ENCODE measurements at regions not wholly inside any gene's neighbourhood (a gene's known extent, or its start where the extent isn't known, plus 50 kb on each side); places are given as distances from the start of the nearest gene placed in this dataset.
A peak's percentile ranks its signal among the peaks of the same experiment; 100 is the strongest.

- Histone ChIP-seq H3K27ac (ENCODE audit: extremely low read depth, low read depth, low read length) (no peak overlapping the region), H3K9me3 (ENCODE audit: control insufficient read depth, insufficient read depth, low read depth, low read length) (no peaks in the 10 kb centered on the region), H3K4me3 (ENCODE audit: low read depth, low read length) (no peak overlapping the region), H3K36me3 (ENCODE audit: control insufficient read depth in 2 of 2, insufficient read depth in 1 of 2, low read length in 2 of 2) (no peaks in the 10 kb centered on the region), H3K4me1 (ENCODE audit: control insufficient read depth, insufficient read depth, low read length) (no peaks in the 10 kb centered on the region)
- CTCF ChIA-PET, result no interaction called here
- POLR2A ChIA-PET, result no interaction called here
- TF ChIP-seq ATF2 (tag by site-specific recombination; IDR thresholded peaks at IDR 0.05; ENCODE audit: low read depth) (peak; percentile 69; the same call in 1 of the 2 replicates), ZNF2 (tag by site-specific recombination; IDR thresholded peaks at IDR 0.05) (no peak), ZSCAN30 (tag by site-specific recombination; IDR thresholded peaks at IDR 0.05) (0 out of 2 replicates have a peak, but pooled peaks have one; percentile 12), ZNF366 (tag by site-specific recombination; conservative IDR thresholded peaks at IDR 0.05) (no peak), ZNF654 (tag by site-specific recombination; IDR thresholded peaks at IDR 0.05; ENCODE audit: low read depth) (peak; percentile 54)
Measured at GRCh38 chr13:44879452-44880058, 109.7 kb downstream of the NUFIP1 start.

DNA sequence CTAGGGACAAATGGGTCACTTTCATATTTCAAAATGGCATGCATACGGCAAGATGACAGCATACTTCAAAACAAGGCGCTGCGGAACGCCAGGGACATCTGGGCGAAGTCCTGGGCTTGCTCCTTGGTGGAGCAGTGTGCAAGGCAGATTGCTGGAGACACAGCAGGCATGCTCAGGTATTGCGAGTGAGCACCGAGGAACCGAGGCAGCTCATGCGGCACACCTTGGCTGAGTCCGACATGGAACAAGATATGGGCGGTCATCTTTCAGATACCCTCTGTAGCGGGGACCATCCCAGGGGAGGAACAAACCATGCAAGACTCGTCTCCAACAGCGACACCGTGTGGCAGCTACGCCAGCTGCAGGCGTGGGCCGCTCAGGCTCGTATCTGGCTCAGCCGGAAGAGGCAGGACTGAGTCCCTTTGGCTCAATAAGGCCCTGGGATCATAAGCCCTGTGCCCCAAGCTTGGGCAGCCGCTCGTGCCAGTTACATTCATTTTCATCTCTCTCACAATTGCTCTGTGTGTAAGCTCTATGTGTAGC, 112.4 kb downstream of the NUFIP1 start:
- CTCF ChIA-PET, result interaction anchor here (0.6 kb wide), 1 partner anchor 461 kb away, joined by 3 read pairs; no protein-coding TSS in a partner anchor
- no peak overlapping the region for H3K4me3 ChIP-seq (ENCODE audit: low read depth, low read length)
- POLR2A ChIA-PET, result no interaction called here

GRCh38 chr13:44874886-44875630, 114.2 kb downstream of the NUFIP1 start:
- H3K4me1 ChIP-seq (ENCODE audit: control insufficient read depth, insufficient read depth, low read length), result no peaks in the 10 kb centered on the region
- no peaks in the 10 kb centered on the region for H3K9me3 ChIP-seq (ENCODE audit: control insufficient read depth, insufficient read depth, low read depth, low read length)
- no peak overlapping the region for H3K27ac ChIP-seq (ENCODE audit: extremely low read depth, low read depth, low read length)
- ChIA-PET CTCF (interaction anchor here (0.7 kb wide), 1 partner anchor 1447 kb away, joined by 6 read pairs; no protein-coding TSS in a partner anchor), POLR2A (no interaction called here)
- no peak overlapping the region for H3K4me3 ChIP-seq (ENCODE audit: low read depth, low read length)
- H3K36me3 ChIP-seq (ENCODE audit: control insufficient read depth in 2 of 2, insufficient read depth in 1 of 2, low read length in 2 of 2), result no peaks in the 10 kb centered on the region
- peak; percentile 71 for TF ChIP-seq ZFHX2 (tag by site-specific recombination; conservative IDR thresholded peaks at IDR 0.05)
- peak; percentile 68; the same call in 1 of the 2 replicates for TF ChIP-seq EGR2 (tag by site-specific recombination; IDR thresholded peaks at IDR 0.05; ENCODE audit: low read depth)
- TF ChIP-seq ZNF513 (tag by site-specific recombination; IDR thresholded peaks at IDR 0.05), result no peak
- TF ChIP-seq KLF9 (tag by site-specific recombination; IDR thresholded peaks at IDR 0.05; ENCODE audit: low read depth), result no peak
- no peak for TF ChIP-seq ZNF223 (tag by site-specific recombination; IDR thresholded peaks at IDR 0.05)

More for the DNA sequence above, 112.4 kb downstream of the NUFIP1 start:
- H3K36me3 ChIP-seq (ENCODE audit: control insufficient read depth in 2 of 2, insufficient read depth in 1 of 2, low read length in 2 of 2), result no peaks in the 10 kb centered on the region
- no peak for TF ChIP-seq ZNF610 (tag by site-specific recombination; IDR thresholded peaks at IDR 0.05; ENCODE audit: borderline replicate concordance)
- no peak for TF ChIP-seq ZXDB (tag by site-specific recombination; IDR thresholded peaks at IDR 0.05)
- no peak for TF ChIP-seq ZNF585B (tag by site-specific recombination; IDR thresholded peaks at IDR 0.05)
- TF ChIP-seq ZNF561 (tag by site-specific recombination; IDR thresholded peaks at IDR 0.05; ENCODE audit: borderline replicate concordance), result no peak
- TF ChIP-seq ZNF2 (tag by site-specific recombination; IDR thresholded peaks at IDR 0.05), result peak; percentile 100
- H3K9me3 ChIP-seq (ENCODE audit: control insufficient read depth, insufficient read depth, low read depth, low read length), result no peaks in the 10 kb centered on the region
- no peaks in the 10 kb centered on the region for H3K4me1 ChIP-seq (ENCODE audit: control insufficient read depth, insufficient read depth, low read length)
- no peak overlapping the region for H3K27ac ChIP-seq (ENCODE audit: extremely low read depth, low read depth, low read length)
